Panc1 (cell line): ENCODE measurements at regions not wholly inside any gene's neighbourhood (a gene's known extent, or its start where the extent isn't known, plus 50 kb on each side); places are given as distances from the start of the nearest gene placed in this dataset.

Experiments
- TCF7L2 ChIP-seq: IDR thresholded peaks from 2 replicates; pipeline ENCODE4 v1.6.1; 2011; ENCODE audit warnings: mild to moderate bottlenecking, low read depth, low read length, inconsistent platforms
- TF ChIP-seq, protein P1 (sequence below): fragments of 450-650 bp; IDR thresholded peaks from 2 replicates; pipeline ENCODE4 v1.5.1; 2017; ENCODE audit warnings: mild to moderate bottlenecking
- TF ChIP-seq, protein P2 (sequence below), 2 experiments: IDR thresholded peaks; 2 replicates each; pipeline ENCODE4 v1.6.1; 2011 to 2012; ENCODE audit warnings: low read depth in 2 of 2, control low read depth in 1 of 2, low read length in 1 of 2, mild to moderate bottlenecking in 1 of 2, moderate library complexity in 1 of 2; ENCODE audit not compliant: insufficient read depth in 1 of 2

DNA sequence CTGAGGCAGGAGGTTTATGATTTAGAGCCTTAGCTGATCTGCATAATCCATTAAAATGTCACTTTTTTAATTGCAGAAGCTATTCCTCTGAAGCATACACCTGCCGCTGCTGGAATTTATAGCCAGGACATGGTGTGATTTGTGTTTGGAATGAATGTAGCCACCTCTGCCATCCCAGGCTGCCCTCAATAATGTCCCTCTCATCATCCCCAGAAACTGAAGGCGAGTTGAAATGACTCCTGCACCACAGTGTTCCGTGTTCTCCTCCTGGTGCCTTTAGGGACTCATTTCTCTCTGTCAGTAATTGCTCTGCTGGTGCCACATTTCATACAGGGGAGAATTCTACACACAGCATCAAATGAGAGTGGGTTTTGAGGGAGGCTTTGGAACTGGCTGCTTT, 191.0 kb downstream of the C11orf91 start:
- TF ChIP-seq, protein P1, sequence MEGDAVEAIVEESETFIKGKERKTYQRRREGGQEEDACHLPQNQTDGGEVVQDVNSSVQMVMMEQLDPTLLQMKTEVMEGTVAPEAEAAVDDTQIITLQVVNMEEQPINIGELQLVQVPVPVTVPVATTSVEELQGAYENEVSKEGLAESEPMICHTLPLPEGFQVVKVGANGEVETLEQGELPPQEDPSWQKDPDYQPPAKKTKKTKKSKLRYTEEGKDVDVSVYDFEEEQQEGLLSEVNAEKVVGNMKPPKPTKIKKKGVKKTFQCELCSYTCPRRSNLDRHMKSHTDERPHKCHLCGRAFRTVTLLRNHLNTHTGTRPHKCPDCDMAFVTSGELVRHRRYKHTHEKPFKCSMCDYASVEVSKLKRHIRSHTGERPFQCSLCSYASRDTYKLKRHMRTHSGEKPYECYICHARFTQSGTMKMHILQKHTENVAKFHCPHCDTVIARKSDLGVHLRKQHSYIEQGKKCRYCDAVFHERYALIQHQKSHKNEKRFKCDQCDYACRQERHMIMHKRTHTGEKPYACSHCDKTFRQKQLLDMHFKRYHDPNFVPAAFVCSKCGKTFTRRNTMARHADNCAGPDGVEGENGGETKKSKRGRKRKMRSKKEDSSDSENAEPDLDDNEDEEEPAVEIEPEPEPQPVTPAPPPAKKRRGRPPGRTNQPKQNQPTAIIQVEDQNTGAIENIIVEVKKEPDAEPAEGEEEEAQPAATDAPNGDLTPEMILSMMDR: no peak
- no peak for TF ChIP-seq TCF7L2
- TF ChIP-seq, protein P2, sequence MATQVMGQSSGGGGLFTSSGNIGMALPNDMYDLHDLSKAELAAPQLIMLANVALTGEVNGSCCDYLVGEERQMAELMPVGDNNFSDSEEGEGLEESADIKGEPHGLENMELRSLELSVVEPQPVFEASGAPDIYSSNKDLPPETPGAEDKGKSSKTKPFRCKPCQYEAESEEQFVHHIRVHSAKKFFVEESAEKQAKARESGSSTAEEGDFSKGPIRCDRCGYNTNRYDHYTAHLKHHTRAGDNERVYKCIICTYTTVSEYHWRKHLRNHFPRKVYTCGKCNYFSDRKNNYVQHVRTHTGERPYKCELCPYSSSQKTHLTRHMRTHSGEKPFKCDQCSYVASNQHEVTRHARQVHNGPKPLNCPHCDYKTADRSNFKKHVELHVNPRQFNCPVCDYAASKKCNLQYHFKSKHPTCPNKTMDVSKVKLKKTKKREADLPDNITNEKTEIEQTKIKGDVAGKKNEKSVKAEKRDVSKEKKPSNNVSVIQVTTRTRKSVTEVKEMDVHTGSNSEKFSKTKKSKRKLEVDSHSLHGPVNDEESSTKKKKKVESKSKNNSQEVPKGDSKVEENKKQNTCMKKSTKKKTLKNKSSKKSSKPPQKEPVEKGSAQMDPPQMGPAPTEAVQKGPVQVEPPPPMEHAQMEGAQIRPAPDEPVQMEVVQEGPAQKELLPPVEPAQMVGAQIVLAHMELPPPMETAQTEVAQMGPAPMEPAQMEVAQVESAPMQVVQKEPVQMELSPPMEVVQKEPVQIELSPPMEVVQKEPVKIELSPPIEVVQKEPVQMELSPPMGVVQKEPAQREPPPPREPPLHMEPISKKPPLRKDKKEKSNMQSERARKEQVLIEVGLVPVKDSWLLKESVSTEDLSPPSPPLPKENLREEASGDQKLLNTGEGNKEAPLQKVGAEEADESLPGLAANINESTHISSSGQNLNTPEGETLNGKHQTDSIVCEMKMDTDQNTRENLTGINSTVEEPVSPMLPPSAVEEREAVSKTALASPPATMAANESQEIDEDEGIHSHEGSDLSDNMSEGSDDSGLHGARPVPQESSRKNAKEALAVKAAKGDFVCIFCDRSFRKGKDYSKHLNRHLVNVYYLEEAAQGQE (IDR thresholded peaks at IDR 0.05; ENCODE audit: insufficient read depth in 1 of 2, low read depth in 2 of 2, low read length in 1 of 2): no peak
